DMS79 (cell line): ENCODE measurements at regions not wholly inside any gene's neighbourhood (a gene's known extent, or its start where the extent isn't known, plus 50 kb on each side); places are given as distances from the start of the nearest gene placed in this dataset.

ENCODE experiments used
- DNase-seq: peaks from one replicate; lab custom pipeline; 2025; lab: John Stamatoyannopoulos, UW

DNA sequence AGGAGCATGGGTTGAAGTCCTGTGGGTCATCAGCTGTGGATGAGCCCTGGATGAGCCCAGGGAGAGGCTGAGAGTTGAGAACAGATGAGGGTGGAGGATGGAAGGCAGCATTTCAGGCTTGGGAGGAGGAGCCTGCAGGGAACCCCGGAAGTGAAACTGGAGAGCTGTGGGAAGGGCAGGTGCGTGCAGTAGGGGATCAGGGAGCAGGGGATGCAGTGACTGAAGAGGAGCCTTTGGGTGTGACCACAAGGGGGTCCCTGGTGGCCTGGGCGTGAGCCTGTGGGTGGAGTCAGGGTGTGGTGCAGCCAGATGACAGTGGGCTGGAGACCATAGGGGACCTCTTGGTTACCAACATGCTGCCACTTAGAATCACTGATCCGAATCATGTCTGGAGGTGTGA is 115.5 kb downstream of the PAPOLA start:
- DNase-seq: no peak

DNA sequence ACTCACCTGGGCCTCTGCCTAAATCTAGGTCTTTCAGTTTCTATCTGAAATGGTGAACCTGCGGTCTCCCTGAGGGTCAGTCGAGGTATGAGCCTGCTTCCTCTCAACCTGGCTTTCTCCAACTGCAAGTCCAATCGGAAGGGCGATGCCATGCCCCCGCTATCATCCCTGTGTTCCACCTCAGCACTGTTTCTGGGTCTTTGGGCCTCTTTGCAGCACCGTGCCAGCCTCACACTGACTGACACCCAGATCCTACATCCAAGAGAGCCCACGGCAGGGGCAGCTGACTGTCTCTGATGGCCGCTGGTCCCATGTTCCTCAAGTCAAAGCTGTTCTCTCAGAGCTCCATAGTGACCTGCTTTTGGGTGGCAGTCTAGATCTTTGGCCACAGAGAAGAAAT is 120.7 kb downstream of the PAPOLA start:
- no peak for DNase-seq

DNA sequence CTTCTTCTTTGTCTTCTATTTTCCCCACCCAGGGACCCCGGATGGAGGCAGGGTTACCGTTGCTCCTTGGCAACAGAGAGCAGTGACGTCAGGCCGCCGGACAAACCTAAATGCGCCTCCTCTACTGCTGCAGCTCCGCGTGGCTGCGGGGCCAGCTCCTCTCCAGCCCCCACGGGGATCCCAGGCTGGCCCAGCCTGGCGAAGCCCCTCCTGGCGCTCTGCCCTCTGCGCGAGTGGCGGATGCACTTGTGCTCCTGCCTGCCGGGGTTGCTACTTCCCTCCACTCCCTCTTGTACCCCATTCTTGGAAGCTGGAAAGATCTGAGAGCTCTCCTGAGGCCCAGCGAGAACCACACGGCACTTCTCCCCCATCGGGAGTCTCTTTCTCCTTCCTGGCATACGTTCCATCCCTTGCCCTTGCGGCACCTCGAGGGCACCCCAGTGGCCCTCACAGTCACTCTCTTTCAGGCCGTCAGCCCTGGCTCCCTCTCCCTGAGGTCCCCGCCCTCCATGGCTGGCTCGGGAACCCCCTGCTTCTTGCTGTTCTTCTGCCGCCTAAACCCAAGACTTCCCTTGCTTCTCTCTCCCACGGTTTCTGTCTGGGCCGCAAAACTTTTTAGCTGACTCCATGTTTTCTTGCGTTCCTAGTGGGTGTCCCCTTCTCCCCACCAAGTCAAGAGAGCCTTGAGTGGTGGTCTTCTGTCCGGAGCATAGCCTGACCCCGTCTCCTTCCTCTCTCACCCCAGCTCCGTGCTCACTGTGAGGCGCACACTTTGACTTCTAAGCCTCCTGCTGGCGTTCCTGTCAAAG is 121.7 kb downstream of the PAPOLA start:
- DNase-seq: no peak

DNA sequence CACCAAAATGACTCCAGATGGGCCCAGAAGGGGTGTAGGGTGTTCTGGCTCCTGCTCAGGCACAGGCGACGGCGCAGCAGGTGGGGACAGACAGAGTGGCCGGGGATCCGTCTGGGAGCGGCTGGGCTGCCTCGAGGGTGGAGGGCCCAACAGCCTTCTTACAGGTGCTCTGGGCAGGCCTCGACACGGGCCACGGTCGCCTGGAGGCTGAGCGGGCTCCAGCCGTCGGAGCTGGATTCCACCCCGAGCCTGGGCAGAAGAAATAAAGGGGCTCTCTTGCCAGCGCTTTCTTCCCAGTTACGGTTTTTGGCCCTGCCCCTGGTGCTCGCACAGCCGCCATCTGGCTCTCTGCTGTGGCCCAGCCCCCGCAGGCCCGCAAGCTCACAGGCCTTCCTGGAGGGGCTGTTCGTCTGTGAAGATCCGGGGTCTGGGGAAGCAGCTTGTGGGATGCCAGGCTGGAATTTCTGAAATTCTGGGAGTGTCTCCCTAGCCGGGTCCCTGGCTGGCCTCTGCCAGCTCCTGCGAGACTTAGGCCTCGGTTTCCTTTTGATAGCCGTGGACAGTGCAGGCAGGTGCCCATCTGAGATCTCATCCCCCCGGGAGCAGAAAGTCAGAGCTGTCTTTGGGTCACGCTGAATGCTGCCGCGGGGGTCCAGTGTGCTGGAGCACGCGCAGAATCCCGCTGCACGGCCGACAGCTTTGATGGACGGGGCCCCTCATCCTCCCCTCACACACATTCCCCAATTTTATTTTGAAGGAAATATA is 122.7 kb downstream of the PAPOLA start:
- no peak for DNase-seq

DNA sequence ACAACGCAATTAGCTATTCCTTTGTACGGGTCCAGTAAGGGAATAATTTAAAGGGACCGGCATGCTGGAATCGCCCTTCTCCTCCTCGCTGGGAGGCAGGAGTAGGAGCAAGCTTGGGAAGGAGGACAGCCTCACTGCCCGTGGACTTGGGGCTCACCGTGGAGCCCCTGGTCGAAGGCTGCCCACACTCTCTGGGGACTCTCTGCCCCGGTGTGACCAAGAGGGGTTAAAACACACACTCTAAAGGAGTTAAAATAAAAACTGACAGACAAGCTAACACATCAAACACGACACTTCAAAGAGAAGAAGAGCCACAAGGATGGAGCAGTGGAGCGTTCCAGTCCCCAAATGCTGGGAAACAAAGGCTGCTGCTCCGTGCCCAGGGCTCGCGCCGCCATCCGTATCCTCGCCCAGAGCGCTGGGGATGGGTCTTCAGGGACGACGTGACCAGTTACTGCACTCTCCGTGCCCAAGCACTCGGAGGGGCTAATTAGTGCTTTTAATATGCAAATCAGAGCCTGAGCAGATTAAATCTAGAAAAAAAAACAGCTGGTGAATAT is 123.3 kb downstream of the PAPOLA start:
- DNase-seq: no peak

DNA sequence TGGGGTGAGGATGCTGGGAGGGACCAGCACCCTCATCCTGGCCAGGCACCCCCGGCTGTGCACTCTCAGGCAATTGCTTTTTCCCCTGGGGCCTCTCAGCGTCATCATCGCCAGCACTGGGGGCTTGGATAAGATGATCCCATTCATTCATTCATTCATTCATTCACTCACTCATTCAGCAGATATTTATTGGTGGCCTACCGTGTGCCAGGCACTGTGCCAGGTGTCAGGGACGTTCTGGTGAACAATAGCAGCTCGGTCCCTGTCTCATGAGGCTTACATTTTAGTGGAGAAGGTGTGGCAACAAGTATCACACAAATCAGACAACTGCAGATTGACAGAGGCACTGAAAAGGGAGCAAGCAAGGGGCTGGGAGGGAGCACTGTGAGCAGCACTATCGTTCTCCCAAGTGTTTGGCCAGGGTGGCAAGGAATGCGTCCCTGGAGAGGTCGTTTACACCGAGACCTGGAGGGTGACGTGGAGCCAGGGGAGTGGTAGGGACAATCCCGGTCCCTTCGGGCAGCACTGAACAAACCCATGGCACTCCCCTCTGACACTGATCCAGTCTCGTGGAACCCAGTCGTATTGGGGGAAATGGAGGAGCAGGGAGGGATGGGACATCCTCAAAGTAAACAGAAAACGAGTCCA is 124.1 kb downstream of the PAPOLA start:
- no peak for DNase-seq

DNA sequence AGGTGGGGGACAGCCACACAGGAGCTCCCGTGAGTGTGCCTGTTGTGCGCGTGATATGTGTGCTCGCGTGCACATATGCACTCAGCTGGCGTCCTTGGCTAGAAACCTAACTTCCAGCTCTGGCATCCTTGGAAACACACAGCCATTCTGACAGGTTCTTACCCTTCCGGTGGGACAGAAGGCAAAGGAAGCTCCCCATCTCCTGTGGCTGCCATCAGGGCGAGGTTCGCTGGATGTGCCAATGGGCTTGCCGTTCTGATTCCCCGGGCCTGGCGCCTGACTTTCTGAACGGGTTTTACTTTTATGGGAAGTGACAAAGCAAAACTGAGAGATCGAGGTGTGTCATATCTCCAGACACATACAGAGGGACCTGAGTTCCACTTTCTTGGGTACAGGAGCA is 124.7 kb downstream of the PAPOLA start:
- DNase-seq: no peak

DNA sequence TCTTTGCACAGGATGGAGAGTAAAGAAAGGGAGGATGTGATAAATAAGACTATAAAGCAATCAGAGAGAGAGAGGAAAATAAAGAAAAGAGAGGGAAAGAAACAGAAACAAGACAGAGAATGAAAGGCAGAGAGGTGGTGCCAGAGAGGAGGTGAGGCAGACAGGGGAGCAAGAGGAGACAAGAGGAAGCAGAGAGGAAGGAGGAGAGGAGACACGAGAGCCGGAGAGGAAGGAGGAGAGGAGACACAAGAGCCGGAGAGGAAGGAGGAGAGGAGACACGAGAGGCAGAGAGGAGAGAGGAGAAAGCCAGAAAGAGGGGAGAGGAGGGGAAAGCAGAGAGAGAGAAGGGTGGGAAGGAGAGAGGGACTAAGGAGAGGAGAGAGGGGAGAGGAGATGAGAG is 125.2 kb downstream of the PAPOLA start:
- DNase-seq: no peak

DNA sequence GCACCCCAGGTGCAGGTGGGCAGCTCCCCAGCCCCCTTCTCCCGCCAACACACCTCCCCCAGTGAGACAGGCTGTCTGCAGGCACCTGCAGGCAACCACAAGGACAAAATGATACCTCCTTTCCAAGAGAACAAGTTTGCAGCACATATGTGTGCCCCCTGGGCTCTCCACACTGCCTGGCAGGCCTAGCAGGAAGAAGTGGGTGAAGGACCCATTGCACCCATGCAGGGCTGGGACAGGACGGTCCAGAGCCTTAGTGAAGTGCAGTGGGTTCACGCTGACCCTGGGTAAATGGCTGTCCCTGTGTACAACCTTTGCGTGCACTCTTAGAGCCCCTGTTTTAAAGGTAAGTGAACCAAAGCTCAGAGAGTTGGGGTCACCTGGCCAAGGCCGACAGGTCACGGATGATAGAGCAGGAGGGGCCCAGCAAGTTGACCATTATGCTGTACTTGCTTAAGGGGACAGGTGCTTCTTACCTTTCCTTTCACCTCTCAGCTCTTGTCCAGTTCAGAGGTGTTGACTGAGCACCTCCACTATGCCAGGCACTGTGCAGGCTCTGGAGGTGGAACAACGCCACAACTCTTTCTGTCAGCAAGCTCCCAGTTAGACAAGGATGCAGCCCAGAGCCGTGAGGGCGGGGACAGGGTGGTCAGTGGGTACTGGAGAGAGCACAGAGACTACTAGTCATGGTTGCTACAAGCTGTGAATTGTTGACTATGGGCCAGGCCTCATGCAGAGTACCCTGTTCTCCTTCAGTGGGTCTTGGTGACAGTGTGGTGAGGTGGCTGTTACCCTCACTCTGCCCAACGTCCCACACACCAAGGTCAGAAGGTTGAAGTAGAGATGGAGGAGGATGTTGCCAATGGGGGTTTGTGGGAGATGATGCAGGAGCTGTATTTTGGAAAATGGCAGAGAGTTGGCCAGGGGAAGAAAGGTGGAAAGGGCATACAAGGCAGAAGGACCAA is 125.9 kb downstream of the PAPOLA start:
- DNase-seq: no peak

DNA sequence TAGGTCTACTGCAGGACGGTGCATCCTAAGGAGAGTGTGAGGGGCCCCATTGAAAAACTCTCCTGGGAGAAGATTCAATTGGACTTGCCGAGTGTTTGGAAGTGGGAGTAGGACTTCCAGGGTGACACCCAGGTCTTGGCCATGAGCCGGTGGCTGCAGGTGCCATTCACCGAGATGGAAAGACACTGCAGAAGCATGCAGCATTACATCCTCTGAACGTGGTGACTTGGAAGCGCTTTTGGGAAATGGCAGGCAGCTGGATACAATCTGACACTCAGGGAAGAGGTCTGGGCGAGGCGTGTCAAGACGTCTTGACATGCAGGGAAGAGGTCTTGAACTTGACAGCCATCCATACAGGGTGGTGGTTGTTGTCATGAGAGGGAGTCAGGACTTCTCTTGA is 126.9 kb downstream of the PAPOLA start:
- no peak for DNase-seq

DNA sequence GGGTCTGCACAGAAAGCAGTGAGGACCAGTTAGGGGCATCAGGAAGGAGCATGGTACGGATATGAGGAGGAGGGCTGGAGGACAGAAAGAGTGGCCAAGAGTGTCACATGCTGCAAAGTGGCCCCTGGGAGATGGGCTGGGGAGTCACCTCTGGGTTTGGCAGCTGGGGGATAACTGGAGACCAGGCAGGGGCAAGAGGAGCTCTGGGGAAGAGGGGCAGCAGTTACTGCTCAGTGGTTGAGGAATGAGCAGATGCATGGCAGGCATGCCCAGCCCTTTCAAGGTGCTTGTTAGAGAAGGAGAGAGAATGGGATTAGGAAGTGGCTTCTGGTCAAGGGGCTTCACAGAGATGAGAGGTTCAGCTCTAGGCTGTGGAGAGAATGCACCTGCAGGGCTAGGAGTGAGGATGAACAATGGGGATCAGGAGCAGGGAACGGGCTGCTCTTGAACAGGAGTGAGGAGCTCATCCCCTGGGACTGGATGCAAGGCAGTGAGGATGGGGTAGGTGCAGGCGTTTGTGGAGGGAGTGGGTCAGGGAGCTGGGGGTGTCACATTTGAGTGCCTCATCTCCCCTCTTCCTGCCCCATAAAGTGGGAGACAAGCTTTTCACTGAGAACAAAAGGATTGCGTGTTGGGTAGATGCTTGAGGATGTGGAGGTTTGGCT is 127.5 kb downstream of the PAPOLA start:
- no peak for DNase-seq

DNA sequence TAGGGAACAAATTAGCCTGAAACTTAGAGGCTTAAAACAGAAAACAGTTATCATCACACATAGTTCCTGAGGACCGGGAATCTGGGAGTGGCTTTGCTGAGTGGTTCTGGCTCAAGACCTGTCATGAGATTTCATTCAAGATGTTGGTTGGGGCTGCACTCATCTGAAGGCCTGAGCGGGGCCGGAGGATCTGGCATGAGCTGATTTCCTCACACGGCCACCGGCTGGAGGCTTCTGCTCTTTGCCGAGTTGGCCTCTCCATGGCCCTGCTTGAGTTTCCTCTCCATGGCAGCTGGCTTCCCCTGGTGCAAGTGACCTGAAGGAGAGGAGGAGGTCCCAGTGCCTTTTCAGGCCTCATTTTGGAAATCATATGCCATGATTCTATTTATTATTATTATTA is 128.1 kb downstream of the PAPOLA start:
- DNase-seq: no peak

DNA sequence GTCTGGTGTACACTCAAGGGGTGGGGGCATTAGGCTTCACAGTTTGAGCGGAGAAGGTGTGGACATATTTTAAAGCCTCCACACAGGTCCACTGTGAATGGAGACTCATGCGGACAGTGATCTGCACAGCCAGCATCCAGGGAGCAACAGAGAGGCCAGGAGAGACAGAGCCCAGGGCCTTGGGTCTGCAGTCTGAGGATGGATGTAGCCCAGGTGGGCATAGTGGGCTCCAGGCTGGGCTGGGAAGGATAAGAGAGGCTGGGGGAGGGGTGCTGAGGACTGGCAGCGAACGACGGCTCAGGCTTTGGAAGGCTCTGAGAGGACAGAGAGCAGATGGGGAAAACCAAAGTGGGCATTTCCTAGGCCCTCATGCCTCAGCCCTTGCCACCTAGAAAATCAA is 128.8 kb downstream of the PAPOLA start:
- DNase-seq: no peak

DNA sequence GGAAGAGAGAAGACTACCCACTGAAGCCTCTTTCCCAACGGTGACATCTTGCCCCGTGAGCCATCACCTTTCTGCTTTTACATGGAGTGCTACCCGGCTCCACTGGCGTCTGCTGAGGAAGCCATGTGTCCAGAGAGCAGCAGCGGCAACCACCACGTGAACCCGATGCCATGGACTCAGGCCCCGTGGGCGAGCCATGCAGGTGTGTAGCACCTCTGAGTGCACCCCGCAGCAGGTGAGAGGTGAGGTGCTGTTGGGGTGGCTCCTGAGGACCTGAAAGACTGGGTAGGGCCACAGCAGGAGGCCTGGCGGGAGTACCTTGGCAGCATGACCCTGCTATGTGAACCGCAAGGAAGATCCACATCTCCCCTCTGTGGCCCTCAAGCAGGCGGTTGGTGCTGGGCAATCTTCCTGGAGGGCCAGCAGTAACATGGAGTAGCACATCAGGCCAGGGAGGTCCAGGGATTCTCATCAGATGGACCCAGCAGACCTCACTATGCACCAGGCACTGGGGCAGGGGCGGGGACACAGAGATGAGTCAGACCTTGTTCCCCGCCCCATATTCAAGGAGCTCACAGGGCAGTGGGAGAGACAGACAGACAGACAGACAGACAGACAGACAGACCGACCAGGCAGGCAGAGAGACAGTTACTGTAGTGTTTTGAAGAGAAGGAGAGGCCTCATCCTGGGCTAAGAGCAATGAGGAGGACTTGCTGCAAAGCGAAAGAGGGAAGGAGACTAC is 129.6 kb downstream of the PAPOLA start:
- no peak for DNase-seq

DNA sequence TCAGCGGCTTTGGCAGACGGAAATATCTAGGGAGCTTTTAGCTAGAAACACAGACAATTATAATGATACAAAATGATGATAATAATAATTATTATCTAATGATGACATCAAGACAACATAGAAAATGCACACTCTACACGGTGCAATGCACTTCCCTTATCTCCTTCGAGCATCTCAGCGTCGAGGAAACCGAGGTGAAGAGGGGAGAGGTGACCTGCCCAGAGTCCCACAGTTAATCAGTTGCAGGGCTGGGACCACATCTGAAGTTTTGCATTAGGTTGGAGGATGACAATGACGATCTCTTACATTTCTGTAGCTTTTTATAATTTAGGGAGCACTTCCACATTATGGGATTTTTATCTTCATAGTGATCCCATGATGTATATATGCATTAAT is 130.2 kb downstream of the PAPOLA start:
- DNase-seq: no peak

DNA sequence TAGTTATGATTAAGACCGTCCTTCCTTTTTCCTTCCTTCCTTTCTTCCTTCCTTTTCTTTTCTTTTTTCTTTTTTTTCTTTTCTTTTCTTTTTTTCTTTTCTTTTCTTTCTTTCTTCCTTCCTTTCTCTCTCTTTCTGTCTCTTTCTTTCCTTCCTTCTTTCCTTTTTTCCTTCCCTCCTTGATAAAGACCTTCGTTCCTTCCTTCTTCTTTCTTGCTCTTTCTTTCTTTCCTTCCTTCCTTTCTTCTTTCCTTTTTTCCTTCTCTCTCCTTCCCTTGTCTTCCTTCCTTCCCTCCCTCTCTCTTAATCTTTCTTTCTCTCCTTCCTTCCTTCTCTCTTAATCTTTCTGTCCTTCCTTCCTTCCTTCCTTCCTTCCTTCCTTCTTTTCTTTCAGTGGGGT is 130.9 kb downstream of the PAPOLA start:
- no peak for DNase-seq

DNA sequence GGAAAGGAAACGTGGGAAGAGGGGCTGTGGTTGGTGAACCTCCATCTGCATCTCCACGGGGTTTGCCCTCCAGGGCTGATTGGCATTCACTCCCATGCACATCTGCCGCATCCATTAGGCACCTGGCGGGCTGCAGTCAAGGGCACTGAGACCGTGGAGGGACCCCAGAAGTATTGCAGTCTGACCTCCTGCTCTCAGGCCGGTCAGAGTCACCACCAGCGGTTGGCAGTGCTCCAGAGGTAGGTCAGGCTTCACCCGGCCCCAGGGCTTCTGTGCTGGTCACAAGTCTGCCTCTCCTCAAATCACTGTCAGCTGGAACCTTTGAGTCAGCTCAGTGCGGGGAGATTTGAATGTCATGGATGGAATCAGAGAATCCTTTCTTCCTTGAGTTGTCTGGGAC is 132.3 kb downstream of the PAPOLA start:
- no peak for DNase-seq

DNA sequence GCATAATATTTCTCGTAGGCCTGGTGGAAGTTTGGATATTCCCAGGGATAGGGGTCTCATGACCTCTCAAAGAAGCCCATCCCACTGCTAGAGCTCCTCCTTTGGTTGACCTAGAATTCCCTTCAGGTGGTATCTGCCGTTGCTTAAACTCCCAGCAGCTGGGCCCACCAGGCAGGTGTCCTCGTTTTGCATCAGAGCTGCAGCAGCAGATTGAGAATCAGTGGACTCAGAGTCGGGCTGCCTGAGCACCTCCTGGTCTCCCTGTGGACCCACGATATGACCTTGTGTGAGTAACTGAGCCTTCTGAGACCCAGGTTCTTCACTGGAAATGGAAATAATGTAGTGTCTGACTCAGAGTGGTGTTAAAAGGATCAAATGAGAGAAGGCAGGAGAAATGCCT is 132.7 kb downstream of the PAPOLA start:
- DNase-seq: no peak

DNA sequence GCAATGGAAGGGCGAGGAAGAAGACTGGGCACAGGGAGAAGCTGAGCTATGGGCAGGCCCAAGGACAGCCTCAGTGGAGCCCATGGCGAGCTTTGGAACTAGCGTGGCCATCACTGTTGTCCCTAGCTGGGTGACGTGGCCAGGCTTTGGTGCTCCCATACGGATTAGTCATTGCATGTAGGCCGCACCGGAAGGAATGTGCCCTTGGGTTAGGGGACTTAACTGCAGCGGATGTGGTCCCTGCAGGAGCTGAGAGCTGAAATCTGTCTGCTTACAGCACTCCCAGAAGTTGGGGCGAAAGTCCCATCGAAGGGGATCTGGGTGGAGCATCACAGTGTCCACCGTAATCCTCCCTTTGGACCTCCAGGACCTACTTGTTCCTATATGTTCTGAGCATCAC is 133.7 kb downstream of the PAPOLA start:
- DNase-seq: no peak

DNA sequence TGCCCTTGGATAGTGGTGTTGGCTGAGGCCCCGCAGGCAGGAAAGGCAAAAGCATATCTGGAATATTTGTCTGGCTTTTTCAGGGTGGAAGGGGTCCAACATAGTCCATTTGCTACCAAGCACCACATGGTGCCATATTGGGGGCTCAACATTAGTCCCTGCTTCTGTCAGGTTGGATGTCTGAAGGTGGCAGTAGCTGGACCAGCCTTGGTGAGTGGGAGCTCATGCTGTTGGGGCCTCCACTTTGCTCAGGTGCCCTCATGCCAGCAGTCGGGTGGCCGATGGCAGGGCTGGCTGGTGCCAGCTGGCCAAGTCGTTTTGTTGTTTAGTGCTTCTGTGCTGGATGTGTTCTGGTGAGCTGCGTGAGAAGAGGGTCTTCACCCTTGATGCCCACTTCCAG is 135.3 kb downstream of the PAPOLA start:
- no peak for DNase-seq
